ENCODE measurements at regions not wholly inside any gene's neighbourhood (a gene's known extent, or its start where the extent isn't known, plus 50 kb on each side); places are given as distances from the start of the nearest gene placed in this dataset.

- no peak for DNase-seq
- TF ChIP-seq, protein P1, sequence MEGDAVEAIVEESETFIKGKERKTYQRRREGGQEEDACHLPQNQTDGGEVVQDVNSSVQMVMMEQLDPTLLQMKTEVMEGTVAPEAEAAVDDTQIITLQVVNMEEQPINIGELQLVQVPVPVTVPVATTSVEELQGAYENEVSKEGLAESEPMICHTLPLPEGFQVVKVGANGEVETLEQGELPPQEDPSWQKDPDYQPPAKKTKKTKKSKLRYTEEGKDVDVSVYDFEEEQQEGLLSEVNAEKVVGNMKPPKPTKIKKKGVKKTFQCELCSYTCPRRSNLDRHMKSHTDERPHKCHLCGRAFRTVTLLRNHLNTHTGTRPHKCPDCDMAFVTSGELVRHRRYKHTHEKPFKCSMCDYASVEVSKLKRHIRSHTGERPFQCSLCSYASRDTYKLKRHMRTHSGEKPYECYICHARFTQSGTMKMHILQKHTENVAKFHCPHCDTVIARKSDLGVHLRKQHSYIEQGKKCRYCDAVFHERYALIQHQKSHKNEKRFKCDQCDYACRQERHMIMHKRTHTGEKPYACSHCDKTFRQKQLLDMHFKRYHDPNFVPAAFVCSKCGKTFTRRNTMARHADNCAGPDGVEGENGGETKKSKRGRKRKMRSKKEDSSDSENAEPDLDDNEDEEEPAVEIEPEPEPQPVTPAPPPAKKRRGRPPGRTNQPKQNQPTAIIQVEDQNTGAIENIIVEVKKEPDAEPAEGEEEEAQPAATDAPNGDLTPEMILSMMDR (IDR thresholded peaks at IDR 0.05): no peak
- H3K36me3 Mint-ChIP-seq (ENCODE audit: low read depth): no peaks in the 10 kb centered on the region
- peaks cover 2% of the 10 kb centered on the region for H3K27me3 Mint-ChIP-seq (ENCODE audit: insufficient read depth)
- no peak overlapping the region for H3K27ac Mint-ChIP-seq
- H3K4me1 Mint-ChIP-seq (ENCODE audit: low read depth): no peaks in the 10 kb centered on the region
- peaks cover 16% of the 10 kb centered on the region for H3K9me3 Mint-ChIP-seq
- H3K4me3 Mint-ChIP-seq: no peak overlapping the region
Observed at GRCh38 chr5:153318556-153318955, 171.9 kb upstream of the GRIA1 start.

- Mint-ChIP-seq H3K27me3 (ENCODE audit: insufficient read depth) (peaks cover 2% of the 10 kb centered on the region), H3K36me3 (ENCODE audit: low read depth) (no peaks in the 10 kb centered on the region), H3K9me3 (peaks cover 17% of the 10 kb centered on the region), H3K4me1 (ENCODE audit: low read depth) (no peaks in the 10 kb centered on the region), H3K27ac (no peak overlapping the region), H3K4me3 (no peak overlapping the region)
- no peak for DNase-seq
- TF ChIP-seq, protein P1 (IDR thresholded peaks at IDR 0.05): no peak
Observed at GRCh38 chr5:153321478-153321877, 169.0 kb upstream of the GRIA1 start.

GRCh38 chr5:153340139-153340538 lies 150.3 kb upstream of the GRIA1 start:
- Mint-ChIP-seq H3K9me3 (peaks cover 4% of the 10 kb centered on the region), H3K27ac (no peak overlapping the region), H3K27me3 (ENCODE audit: insufficient read depth) (no peaks in the 10 kb centered on the region), H3K4me1 (ENCODE audit: low read depth) (no peaks in the 10 kb centered on the region), H3K36me3 (ENCODE audit: low read depth) (no peaks in the 10 kb centered on the region), H3K4me3 (no peak overlapping the region)
- TF ChIP-seq, protein P1 (IDR thresholded peaks at IDR 0.05): no peak
- no peak for DNase-seq

DNA sequence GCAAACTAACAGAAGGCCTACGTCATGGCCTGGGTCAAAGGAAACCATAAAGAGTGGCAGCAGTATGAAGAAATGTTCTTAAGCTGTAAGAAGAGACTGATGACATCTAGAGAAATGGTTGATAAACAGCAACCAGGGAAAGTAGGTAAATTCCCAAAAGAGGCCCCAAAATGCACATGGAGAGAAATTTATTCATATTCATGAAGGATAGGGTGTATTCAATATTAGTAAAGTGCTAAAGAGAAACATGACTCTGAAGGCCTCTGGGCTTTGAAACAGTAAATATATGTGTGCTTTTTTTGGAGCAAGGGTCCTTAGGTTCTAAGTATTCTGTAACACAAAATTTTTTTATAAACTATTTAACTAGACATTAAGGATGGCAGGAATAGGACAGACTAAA lies 149.7 kb upstream of the GRIA1 start:
- Mint-ChIP-seq H3K27me3 (ENCODE audit: insufficient read depth) (no peaks in the 10 kb centered on the region), H3K27ac (no peak overlapping the region), H3K9me3 (peaks cover 4% of the 10 kb centered on the region), H3K4me1 (ENCODE audit: low read depth) (no peaks in the 10 kb centered on the region), H3K4me3 (no peak overlapping the region), H3K36me3 (ENCODE audit: low read depth) (no peaks in the 10 kb centered on the region)
- TF ChIP-seq, protein P1 (IDR thresholded peaks at IDR 0.05): no peak
- no peak for DNase-seq

GRCh38 chr5:153342487-153342886 lies 148.0 kb upstream of the GRIA1 start:
- no peaks in the 10 kb centered on the region for H3K36me3 Mint-ChIP-seq (ENCODE audit: low read depth)
- no peak overlapping the region for H3K27ac Mint-ChIP-seq
- H3K27me3 Mint-ChIP-seq (ENCODE audit: insufficient read depth): no peaks in the 10 kb centered on the region
- no peak for DNase-seq
- TF ChIP-seq, protein P1 (IDR thresholded peaks at IDR 0.05): no peak
- H3K9me3 Mint-ChIP-seq: peaks cover 4% of the 10 kb centered on the region; the same call in 1 of the 2 replicates
- no peaks in the 10 kb centered on the region for H3K4me1 Mint-ChIP-seq (ENCODE audit: low read depth)
- H3K4me3 Mint-ChIP-seq: no peak overlapping the region

DNA sequence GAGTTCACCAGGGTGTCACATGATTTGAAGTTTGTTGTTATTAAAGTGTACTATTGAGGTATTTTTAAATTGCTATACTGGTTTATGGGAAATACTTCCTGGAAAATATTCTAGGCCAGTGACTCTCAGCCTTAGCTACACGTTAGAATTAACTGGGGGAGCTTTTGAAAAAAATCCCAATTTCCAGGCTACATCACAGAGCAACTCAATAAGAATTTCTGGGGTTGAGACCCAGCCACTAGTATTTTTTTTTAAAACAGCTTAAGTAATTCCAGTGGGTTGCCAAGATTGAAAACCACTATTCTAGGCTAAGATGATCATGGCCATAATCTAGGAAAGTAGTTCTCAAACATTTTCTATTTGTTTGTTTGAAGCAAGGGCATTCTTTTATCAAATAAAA lies 142.9 kb upstream of the GRIA1 start:
- DNase-seq: no peak
- Mint-ChIP-seq H3K36me3 (ENCODE audit: low read depth) (no peaks in the 10 kb centered on the region), H3K27ac (no peak overlapping the region), H3K27me3 (ENCODE audit: insufficient read depth) (peaks cover 2% of the 10 kb centered on the region; the same call in 1 of the 2 replicates), H3K4me1 (ENCODE audit: low read depth) (no peaks in the 10 kb centered on the region), H3K4me3 (no peak overlapping the region), H3K9me3 (no peaks in the 10 kb centered on the region)
- TF ChIP-seq, protein P1 (IDR thresholded peaks at IDR 0.05): no peak

Measured in HFFc6 (cell line).